ENCODE measurements at regions not wholly inside any gene's neighbourhood (a gene's known extent, or its start where the extent isn't known, plus 50 kb on each side); places are given as distances from the start of the nearest gene placed in this dataset.

DNA sequence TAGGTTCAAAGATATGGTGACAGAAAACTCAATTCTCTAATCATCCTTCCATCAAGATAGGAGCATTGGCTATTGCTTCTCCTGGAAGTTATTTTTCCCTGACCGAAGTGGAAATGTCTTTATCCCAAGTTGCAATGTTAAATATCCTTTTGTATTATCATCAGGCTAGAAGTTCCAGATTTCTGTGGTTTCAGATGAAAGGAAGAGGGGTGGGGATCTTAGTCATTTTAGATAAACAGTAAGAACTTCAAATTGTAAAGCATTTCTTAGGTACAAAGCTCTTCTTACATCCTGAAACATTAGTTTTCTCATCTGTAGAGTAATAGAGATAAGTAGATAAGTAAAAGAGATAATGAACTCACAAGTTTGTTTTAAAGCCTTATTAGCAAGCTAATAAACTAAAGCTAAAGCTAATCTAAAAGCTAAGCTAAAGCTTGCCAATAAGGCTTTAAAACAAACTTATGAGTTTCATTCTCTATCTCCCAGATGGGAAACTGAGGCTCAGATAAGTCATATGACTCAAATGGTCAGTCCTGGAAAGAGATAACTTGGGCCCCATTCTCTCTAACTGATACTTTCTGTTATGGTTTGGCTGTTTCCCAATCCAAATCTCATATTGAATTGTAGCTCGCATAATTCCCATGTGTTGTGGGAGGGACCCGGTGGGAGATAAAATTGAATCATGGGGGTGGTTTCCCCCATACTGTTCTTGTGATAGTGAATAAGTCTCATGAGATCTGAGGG is 99.2 kb upstream of the KCNK2 start:
- Histone ChIP-seq H3K27ac (ENCODE audit: low read depth in 1 of 2, low read length in 2 of 2) (no peak overlapping the region), H3K9me3 (ENCODE audit: control insufficient read depth in 4 of 4, low read length in 3 of 4) (no peaks in the 10 kb centered on the region), H3K4me1 (ENCODE audit: control insufficient read depth in 4 of 4, insufficient read depth in 4 of 4, low read length in 3 of 4) (no peaks in the 10 kb centered on the region), H3K4me3 (ENCODE audit: low read depth in 1 of 3, low read length in 3 of 3) (no peak overlapping the region), H3K36me3 (ENCODE audit: control insufficient read depth in 4 of 4, insufficient read depth in 3 of 4, low read depth in 1 of 4, low read length in 3 of 4) (no peaks in the 10 kb centered on the region), H3K9ac (ENCODE audit: low read depth in 1 of 2, low read length in 2 of 2) (no peak overlapping the region), H3K27me3 (ENCODE audit: control insufficient read depth in 4 of 4, insufficient read depth in 4 of 4, low read length in 3 of 4) (no peaks in the 10 kb centered on the region)
- WGBS = 67% methylated on average over 3 of the region's 3 CpGs
- DNase-seq (ENCODE audit: low spot score) = no peak
- TF ChIP-seq, protein P1, sequence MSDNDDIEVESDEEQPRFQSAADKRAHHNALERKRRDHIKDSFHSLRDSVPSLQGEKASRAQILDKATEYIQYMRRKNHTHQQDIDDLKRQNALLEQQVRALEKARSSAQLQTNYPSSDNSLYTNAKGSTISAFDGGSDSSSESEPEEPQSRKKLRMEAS (IDR thresholded peaks at IDR 0.05) = no peak
- TF ChIP-seq RAD21 (IDR thresholded peaks at IDR 0.05) = no peak
- no peak for TF ChIP-seq FOXA1 (IDR thresholded peaks at IDR 0.05)
- TF ChIP-seq, protein P2, sequence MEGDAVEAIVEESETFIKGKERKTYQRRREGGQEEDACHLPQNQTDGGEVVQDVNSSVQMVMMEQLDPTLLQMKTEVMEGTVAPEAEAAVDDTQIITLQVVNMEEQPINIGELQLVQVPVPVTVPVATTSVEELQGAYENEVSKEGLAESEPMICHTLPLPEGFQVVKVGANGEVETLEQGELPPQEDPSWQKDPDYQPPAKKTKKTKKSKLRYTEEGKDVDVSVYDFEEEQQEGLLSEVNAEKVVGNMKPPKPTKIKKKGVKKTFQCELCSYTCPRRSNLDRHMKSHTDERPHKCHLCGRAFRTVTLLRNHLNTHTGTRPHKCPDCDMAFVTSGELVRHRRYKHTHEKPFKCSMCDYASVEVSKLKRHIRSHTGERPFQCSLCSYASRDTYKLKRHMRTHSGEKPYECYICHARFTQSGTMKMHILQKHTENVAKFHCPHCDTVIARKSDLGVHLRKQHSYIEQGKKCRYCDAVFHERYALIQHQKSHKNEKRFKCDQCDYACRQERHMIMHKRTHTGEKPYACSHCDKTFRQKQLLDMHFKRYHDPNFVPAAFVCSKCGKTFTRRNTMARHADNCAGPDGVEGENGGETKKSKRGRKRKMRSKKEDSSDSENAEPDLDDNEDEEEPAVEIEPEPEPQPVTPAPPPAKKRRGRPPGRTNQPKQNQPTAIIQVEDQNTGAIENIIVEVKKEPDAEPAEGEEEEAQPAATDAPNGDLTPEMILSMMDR (IDR thresholded peaks at IDR 0.05; ENCODE audit: low read depth, low read length, missing input control) = no peak
- TF ChIP-seq GABPA (IDR thresholded peaks at IDR 0.05 in 1 of 2, conservative IDR thresholded peaks at IDR 0.05 in 1 of 2) = no peak
- TF ChIP-seq FOXA2 (IDR thresholded peaks at IDR 0.05) = no peak
- no peak for TF ChIP-seq EGR1 (IDR thresholded peaks at IDR 0.05; ENCODE audit: low read depth in 2 of 2)
- no peak for TF ChIP-seq NR2F2 (IDR thresholded peaks at IDR 0.05)
- no peak for TF ChIP-seq HNF4A (conservative IDR thresholded peaks at IDR 0.05)
- TF ChIP-seq, protein P3, sequence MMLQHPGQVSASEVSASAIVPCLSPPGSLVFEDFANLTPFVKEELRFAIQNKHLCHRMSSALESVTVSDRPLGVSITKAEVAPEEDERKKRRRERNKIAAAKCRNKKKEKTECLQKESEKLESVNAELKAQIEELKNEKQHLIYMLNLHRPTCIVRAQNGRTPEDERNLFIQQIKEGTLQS (IDR thresholded peaks at IDR 0.05) = no peak
- no peak for TF ChIP-seq RXRA (IDR thresholded peaks at IDR 0.05)
- TF ChIP-seq, protein P4, sequence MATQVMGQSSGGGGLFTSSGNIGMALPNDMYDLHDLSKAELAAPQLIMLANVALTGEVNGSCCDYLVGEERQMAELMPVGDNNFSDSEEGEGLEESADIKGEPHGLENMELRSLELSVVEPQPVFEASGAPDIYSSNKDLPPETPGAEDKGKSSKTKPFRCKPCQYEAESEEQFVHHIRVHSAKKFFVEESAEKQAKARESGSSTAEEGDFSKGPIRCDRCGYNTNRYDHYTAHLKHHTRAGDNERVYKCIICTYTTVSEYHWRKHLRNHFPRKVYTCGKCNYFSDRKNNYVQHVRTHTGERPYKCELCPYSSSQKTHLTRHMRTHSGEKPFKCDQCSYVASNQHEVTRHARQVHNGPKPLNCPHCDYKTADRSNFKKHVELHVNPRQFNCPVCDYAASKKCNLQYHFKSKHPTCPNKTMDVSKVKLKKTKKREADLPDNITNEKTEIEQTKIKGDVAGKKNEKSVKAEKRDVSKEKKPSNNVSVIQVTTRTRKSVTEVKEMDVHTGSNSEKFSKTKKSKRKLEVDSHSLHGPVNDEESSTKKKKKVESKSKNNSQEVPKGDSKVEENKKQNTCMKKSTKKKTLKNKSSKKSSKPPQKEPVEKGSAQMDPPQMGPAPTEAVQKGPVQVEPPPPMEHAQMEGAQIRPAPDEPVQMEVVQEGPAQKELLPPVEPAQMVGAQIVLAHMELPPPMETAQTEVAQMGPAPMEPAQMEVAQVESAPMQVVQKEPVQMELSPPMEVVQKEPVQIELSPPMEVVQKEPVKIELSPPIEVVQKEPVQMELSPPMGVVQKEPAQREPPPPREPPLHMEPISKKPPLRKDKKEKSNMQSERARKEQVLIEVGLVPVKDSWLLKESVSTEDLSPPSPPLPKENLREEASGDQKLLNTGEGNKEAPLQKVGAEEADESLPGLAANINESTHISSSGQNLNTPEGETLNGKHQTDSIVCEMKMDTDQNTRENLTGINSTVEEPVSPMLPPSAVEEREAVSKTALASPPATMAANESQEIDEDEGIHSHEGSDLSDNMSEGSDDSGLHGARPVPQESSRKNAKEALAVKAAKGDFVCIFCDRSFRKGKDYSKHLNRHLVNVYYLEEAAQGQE (IDR thresholded peaks at IDR 0.05) = no peak
- TF ChIP-seq SP1 (IDR thresholded peaks at IDR 0.05) = no peak

DNA sequence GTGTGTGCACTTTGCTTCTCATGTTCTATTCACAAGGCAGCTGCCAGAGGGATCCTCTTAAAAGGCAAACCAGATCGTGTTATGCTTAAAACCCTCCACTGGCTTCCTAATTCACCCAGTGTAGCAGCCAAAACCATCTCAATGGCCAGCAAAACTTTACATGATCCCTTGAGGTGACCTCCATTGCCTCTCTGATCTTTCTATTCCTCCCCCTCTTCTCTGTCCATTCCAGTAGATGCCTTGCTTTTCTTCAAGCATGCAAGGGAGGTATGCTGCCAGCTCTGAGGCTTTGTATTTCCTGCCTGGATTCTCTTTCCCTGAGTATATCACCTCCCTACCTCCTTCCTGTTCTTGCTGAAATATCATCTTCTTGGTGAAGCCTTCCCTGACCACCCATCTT is 93.2 kb upstream of the KCNK2 start:
- Histone ChIP-seq H3K4me3 (ENCODE audit: low read depth in 1 of 3, low read length in 3 of 3) (no peak overlapping the region), H3K36me3 (ENCODE audit: control insufficient read depth in 4 of 4, insufficient read depth in 3 of 4, low read depth in 1 of 4, low read length in 3 of 4) (no peaks in the 10 kb centered on the region), H3K9ac (ENCODE audit: low read depth in 1 of 2, low read length in 2 of 2) (no peak overlapping the region), H3K9me3 (ENCODE audit: control insufficient read depth in 4 of 4, low read length in 3 of 4) (no peaks in the 10 kb centered on the region), H3K4me1 (ENCODE audit: control insufficient read depth in 4 of 4, insufficient read depth in 4 of 4, low read length in 3 of 4) (no peaks in the 10 kb centered on the region), H3K27ac (ENCODE audit: low read depth in 1 of 2, low read length in 2 of 2) (no peak overlapping the region), H3K27me3 (ENCODE audit: control insufficient read depth in 4 of 4, insufficient read depth in 4 of 4, low read length in 3 of 4) (peaks cover 0 to 4% (median 0%) of the 10 kb centered on the region in 4 donors)
- no peak for DNase-seq (ENCODE audit: low spot score)
- TF ChIP-seq RXRA (IDR thresholded peaks at IDR 0.05) = no peak
- TF ChIP-seq, protein P1 (IDR thresholded peaks at IDR 0.05) = no peak
- no peak for TF ChIP-seq RAD21 (IDR thresholded peaks at IDR 0.05)
- no peak for TF ChIP-seq FOXA1 (IDR thresholded peaks at IDR 0.05)
- TF ChIP-seq GABPA (IDR thresholded peaks at IDR 0.05 in 1 of 2, conservative IDR thresholded peaks at IDR 0.05 in 1 of 2) = no peak
- TF ChIP-seq EGR1 (IDR thresholded peaks at IDR 0.05; ENCODE audit: low read depth in 2 of 2) = no peak
- TF ChIP-seq SP1 (IDR thresholded peaks at IDR 0.05) = no peak
- 51% methylated on average over 1 of the region's 1 CpG for WGBS

All from liver (tissue), 8 donors.